ENCODE measurements at regions not wholly inside any gene's neighbourhood (a gene's known extent, or its start where the extent isn't known, plus 50 kb on each side); places are given as distances from the start of the nearest gene placed in this dataset.

DNA sequence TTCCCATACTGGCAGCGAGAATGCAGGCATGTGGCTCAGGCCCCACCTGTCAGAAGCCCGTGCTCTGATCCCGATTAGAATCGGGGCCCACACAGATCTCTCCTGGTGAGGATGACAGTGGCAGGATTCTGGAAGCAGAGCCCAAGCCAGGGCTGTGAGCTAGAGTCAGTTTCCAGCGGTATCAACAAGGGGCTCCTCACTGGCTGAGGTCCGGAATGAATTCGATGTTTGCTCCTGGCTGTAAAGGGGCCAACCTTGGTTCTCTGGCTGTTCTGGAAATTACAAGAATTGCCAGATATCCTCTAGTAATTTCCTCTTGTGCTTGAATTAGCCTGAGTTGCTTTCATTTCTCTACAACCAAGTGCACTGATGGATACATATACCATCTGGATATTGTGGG, 129.1 kb upstream of the SPRY4 start:
- TF ChIP-seq SIN3A (IDR thresholded peaks at IDR 0.05; ENCODE audit: borderline replicate concordance, insufficient read depth, low read length) (no peak), POLR2AphosphoS5 (IDR thresholded peaks at IDR 0.05; ENCODE audit: low read depth, low read length) (no peak), FOXP2 (optimal IDR thresholded peaks at IDR 0.05; ENCODE audit: borderline replicate concordance, extremely low read depth, extremely low read length, insufficient read depth) (no peak), TAF1 (IDR thresholded peaks at IDR 0.05; ENCODE audit: borderline replicate concordance, insufficient read depth, low read length) (no peak)
- TF ChIP-seq, protein P1, sequence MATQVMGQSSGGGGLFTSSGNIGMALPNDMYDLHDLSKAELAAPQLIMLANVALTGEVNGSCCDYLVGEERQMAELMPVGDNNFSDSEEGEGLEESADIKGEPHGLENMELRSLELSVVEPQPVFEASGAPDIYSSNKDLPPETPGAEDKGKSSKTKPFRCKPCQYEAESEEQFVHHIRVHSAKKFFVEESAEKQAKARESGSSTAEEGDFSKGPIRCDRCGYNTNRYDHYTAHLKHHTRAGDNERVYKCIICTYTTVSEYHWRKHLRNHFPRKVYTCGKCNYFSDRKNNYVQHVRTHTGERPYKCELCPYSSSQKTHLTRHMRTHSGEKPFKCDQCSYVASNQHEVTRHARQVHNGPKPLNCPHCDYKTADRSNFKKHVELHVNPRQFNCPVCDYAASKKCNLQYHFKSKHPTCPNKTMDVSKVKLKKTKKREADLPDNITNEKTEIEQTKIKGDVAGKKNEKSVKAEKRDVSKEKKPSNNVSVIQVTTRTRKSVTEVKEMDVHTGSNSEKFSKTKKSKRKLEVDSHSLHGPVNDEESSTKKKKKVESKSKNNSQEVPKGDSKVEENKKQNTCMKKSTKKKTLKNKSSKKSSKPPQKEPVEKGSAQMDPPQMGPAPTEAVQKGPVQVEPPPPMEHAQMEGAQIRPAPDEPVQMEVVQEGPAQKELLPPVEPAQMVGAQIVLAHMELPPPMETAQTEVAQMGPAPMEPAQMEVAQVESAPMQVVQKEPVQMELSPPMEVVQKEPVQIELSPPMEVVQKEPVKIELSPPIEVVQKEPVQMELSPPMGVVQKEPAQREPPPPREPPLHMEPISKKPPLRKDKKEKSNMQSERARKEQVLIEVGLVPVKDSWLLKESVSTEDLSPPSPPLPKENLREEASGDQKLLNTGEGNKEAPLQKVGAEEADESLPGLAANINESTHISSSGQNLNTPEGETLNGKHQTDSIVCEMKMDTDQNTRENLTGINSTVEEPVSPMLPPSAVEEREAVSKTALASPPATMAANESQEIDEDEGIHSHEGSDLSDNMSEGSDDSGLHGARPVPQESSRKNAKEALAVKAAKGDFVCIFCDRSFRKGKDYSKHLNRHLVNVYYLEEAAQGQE (IDR thresholded peaks at IDR 0.05; ENCODE audit: insufficient read depth in 1 of 2, low read depth in 2 of 2, low read length in 2 of 2), result no peak

- no peak for TF ChIP-seq POLR2AphosphoS5 (IDR thresholded peaks at IDR 0.05; ENCODE audit: low read depth, low read length)
- TF ChIP-seq, protein P1 (IDR thresholded peaks at IDR 0.05; ENCODE audit: insufficient read depth in 1 of 2, low read depth in 2 of 2, low read length in 2 of 2), result no peak
- no peak for TF ChIP-seq FOXP2 (optimal IDR thresholded peaks at IDR 0.05; ENCODE audit: borderline replicate concordance, extremely low read depth, extremely low read length, insufficient read depth)
Measured at GRCh38 chr5:142450419-142450818, 125.6 kb upstream of the SPRY4 start.

GRCh38 chr5:142447887-142448286, 123.1 kb upstream of the SPRY4 start:
- TF ChIP-seq POLR2AphosphoS5 (IDR thresholded peaks at IDR 0.05; ENCODE audit: low read depth, low read length) (no peak), TAF1 (IDR thresholded peaks at IDR 0.05; ENCODE audit: borderline replicate concordance, insufficient read depth, low read length) (no peak)

GRCh38 chr5:142446960-142447279, 122.1 kb upstream of the SPRY4 start:
- no peak for TF ChIP-seq FOXP2 (optimal IDR thresholded peaks at IDR 0.05; ENCODE audit: borderline replicate concordance, extremely low read depth, extremely low read length, insufficient read depth)
- TF ChIP-seq POLR2AphosphoS5 (IDR thresholded peaks at IDR 0.05; ENCODE audit: low read depth, low read length), result no peak
- TF ChIP-seq, protein P1 (IDR thresholded peaks at IDR 0.05; ENCODE audit: insufficient read depth in 1 of 2, low read depth in 2 of 2, low read length in 2 of 2), result no peak
- no peak for TF ChIP-seq TAF1 (IDR thresholded peaks at IDR 0.05; ENCODE audit: borderline replicate concordance, insufficient read depth, low read length)
- TF ChIP-seq SIN3A (IDR thresholded peaks at IDR 0.05; ENCODE audit: borderline replicate concordance, insufficient read depth, low read length), result no peak

DNA sequence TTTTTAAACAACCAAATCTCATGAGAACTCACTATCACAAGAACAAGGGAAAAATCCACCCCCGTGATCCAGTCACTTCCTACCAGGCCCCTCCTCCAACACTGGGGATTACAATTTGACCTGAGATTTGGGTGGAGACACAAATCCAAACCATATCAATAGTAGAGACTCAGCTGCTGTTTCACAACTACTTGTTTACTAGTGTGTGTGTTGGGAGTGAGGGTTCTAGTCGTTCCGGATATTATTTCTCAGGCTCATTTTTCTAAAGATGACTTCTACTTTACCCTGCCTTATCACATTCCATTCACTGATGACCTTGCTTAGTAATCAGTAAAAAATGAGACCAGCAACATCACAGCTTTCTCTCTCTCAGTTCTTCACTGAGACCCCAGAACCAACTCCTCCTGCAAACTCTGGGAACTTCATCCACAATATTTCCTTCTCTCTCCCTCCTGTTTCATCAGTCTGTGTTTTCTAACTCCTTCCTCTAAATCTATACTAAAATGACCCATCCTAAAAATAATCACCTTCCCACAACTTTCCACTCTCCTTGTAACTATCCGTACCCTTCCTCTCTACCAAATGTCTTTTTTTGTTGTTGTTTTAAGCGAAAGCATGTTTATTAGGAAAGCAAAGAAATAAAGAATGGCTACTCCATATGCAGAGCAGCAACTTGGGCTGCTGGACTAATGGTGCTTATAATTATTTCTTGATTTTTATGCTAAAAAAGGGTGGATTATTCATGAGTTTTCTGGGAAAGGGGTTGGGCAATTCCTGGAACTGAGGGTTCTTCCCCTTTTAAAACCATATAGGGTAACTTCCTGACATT, 121.5 kb upstream of the SPRY4 start:
- TF ChIP-seq FOXP2 (optimal IDR thresholded peaks at IDR 0.05; ENCODE audit: borderline replicate concordance, extremely low read depth, extremely low read length, insufficient read depth) (no peak), SIN3A (IDR thresholded peaks at IDR 0.05; ENCODE audit: borderline replicate concordance, insufficient read depth, low read length) (no peak), TAF1 (IDR thresholded peaks at IDR 0.05; ENCODE audit: borderline replicate concordance, insufficient read depth, low read length) (no peak), POLR2AphosphoS5 (IDR thresholded peaks at IDR 0.05; ENCODE audit: low read depth, low read length) (no peak)
- TF ChIP-seq, protein P1 (IDR thresholded peaks at IDR 0.05; ENCODE audit: insufficient read depth in 1 of 2, low read depth in 2 of 2, low read length in 2 of 2), result no peak

All from PFSK-1 (cell line).